ENCODE measurements at regions not wholly inside any gene's neighbourhood (a gene's known extent, or its start where the extent isn't known, plus 50 kb on each side); places are given as distances from the start of the nearest gene placed in this dataset.

GRCh38 chr9:28410411-28410810 is 837.1 kb upstream of the C9orf72 start:
- Mint-ChIP-seq H3K9me3 (ENCODE audit: unreplicated experiment) (no peaks in the 10 kb centered on the region), H3K27ac (ENCODE audit: unreplicated experiment) (no peak overlapping the region), H3K36me3 (ENCODE audit: insufficient read depth, unreplicated experiment) (no peaks in the 10 kb centered on the region), H3K4me3 (ENCODE audit: unreplicated experiment) (no peak overlapping the region), H3K4me1 (ENCODE audit: low read depth, unreplicated experiment) (no peaks in the 10 kb centered on the region), H3K27me3 (ENCODE audit: insufficient read depth, unreplicated experiment) (peaks cover 3% of the 10 kb centered on the region)
- BruUV-seq (replicated peaks), result no TSS peak
- no peak for TF ChIP-seq CTCF (IDR thresholded peaks at IDR 0.05; ENCODE audit: insufficient read depth in 1 of 2, low read depth in 1 of 2, low read length in 1 of 2, severe bottlenecking in 1 of 2, unreplicated experiment in 1 of 2)
- Histone ChIP-seq H3K36me3 (ENCODE audit: control insufficient read depth, insufficient read depth, low read length) (no peaks in the 10 kb centered on the region), H3K4me1 (no peaks in the 10 kb centered on the region), H3K4me3 (ENCODE audit: low read depth, low read length) (no peak overlapping the region), H3K9me3 (no peaks in the 10 kb centered on the region), H3K27me3 (replicated peaks; ENCODE audit: control insufficient read depth, insufficient read depth, low read length) (no peaks in the 10 kb centered on the region)
- no peak for DNase-seq
- ChIA-PET POLR2A (no interaction called here), CTCF (no interaction called here)
- intact Hi-C loops (cut with micrococcal nuclease; ENCODE audit: unreplicated experiment), result no loop called here

GRCh38 chr9:28413471-28413870 is 840.2 kb upstream of the C9orf72 start:
- no peaks in the 10 kb centered on the region for H3K36me3 Mint-ChIP-seq (ENCODE audit: insufficient read depth, unreplicated experiment)
- H3K36me3 ChIP-seq (ENCODE audit: control insufficient read depth, insufficient read depth, low read length), result no peaks in the 10 kb centered on the region
- no peaks in the 10 kb centered on the region for H3K4me1 Mint-ChIP-seq (ENCODE audit: low read depth, unreplicated experiment)
- H3K9me3 Mint-ChIP-seq (ENCODE audit: unreplicated experiment), result no peaks in the 10 kb centered on the region
- no peak for TF ChIP-seq CTCF (IDR thresholded peaks at IDR 0.05; ENCODE audit: insufficient read depth in 1 of 2, low read depth in 1 of 2, low read length in 1 of 2, severe bottlenecking in 1 of 2, unreplicated experiment in 1 of 2)
- BruUV-seq (replicated peaks), result no TSS peak
- H3K27me3 ChIP-seq (replicated peaks; ENCODE audit: control insufficient read depth, insufficient read depth, low read length), result no peaks in the 10 kb centered on the region
- CTCF ChIA-PET, result no interaction called here
- H3K4me3 ChIP-seq (ENCODE audit: low read depth, low read length), result no peak overlapping the region
- no peak overlapping the region for H3K4me3 Mint-ChIP-seq (ENCODE audit: unreplicated experiment)
- no peaks in the 10 kb centered on the region for H3K4me1 ChIP-seq
- no peak for DNase-seq
- intact Hi-C loops (cut with micrococcal nuclease; ENCODE audit: unreplicated experiment), result no loop called here
- no peak overlapping the region for H3K27ac Mint-ChIP-seq (ENCODE audit: unreplicated experiment)
- POLR2A ChIA-PET, result no interaction called here
- no peaks in the 10 kb centered on the region for H3K9me3 ChIP-seq
- peaks cover 3% of the 10 kb centered on the region for H3K27me3 Mint-ChIP-seq (ENCODE audit: insufficient read depth, unreplicated experiment)

- H3K27ac Mint-ChIP-seq (ENCODE audit: unreplicated experiment), result no peak overlapping the region
- Histone ChIP-seq H3K4me1 (no peaks in the 10 kb centered on the region), H3K27me3 (replicated peaks; ENCODE audit: control insufficient read depth, insufficient read depth, low read length) (no peaks in the 10 kb centered on the region), H3K36me3 (ENCODE audit: control insufficient read depth, insufficient read depth, low read length) (no peaks in the 10 kb centered on the region), H3K4me3 (ENCODE audit: low read depth, low read length) (no peak overlapping the region), H3K9me3 (no peaks in the 10 kb centered on the region)
- ChIA-PET CTCF (no interaction called here), POLR2A (no interaction called here)
- TF ChIP-seq CTCF (IDR thresholded peaks at IDR 0.05; ENCODE audit: insufficient read depth in 1 of 2, low read depth in 1 of 2, low read length in 1 of 2, severe bottlenecking in 1 of 2, unreplicated experiment in 1 of 2), result no peak
- H3K27me3 Mint-ChIP-seq (ENCODE audit: insufficient read depth, unreplicated experiment), result no peaks in the 10 kb centered on the region
- no peak overlapping the region for H3K4me3 Mint-ChIP-seq (ENCODE audit: unreplicated experiment)
- no peaks in the 10 kb centered on the region for H3K4me1 Mint-ChIP-seq (ENCODE audit: low read depth, unreplicated experiment)
- no peak for DNase-seq
- no TSS peak for BruUV-seq (replicated peaks)
- intact Hi-C loops (cut with micrococcal nuclease; ENCODE audit: unreplicated experiment), result no loop called here
- no peaks in the 10 kb centered on the region for H3K9me3 Mint-ChIP-seq (ENCODE audit: unreplicated experiment)
- no peaks in the 10 kb centered on the region for H3K36me3 Mint-ChIP-seq (ENCODE audit: insufficient read depth, unreplicated experiment)
Measured at GRCh38 chr9:28423255-28423654, 850.0 kb upstream of the C9orf72 start.
